Stimulated activated CD4-positive, alpha-beta T cell treated with anti-CD3 and anti-CD28 coated beads, Interleukin-1b, Interleukin-23, amount 100 ng/mL, for 24 hours (primary cell): ENCODE measurements at regions not wholly inside any gene's neighbourhood (a gene's known extent, or its start where the extent isn't known, plus 50 kb on each side); places are given as distances from the start of the nearest gene placed in this dataset.

Source experiments
- DNase-seq, 4 experiments: peaks; one replicate each; pipeline ENCODE4 v3.0.0-alpha.2; 2020; ENCODE audit warnings: low read depth in 4 of 4, low spot score in 1 of 4

DNA sequence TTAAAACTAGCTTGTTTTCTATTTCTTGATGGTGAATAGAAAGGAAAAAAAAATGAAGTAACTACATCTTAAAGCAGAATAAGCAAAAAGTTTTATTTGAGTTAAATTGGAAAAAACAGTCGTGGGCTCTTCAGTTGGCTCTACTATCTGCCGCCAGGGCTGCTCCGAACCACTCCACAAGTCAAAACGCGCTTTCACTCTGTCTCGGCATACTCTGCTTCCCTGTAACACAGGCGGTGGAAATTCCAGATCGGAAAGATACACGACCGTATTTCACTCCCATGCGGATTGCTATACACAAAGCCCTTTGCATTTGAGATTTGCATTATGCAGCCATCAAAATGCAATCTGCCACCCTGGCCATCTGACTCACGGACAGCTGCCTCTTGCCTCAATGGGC lies 505.6 kb downstream of the IRX1 start:
- no peak for DNase-seq

GRCh38 chr5:4104831-4105597 lies 509.4 kb downstream of the IRX1 start:
- DNase-seq: no peak

DNA sequence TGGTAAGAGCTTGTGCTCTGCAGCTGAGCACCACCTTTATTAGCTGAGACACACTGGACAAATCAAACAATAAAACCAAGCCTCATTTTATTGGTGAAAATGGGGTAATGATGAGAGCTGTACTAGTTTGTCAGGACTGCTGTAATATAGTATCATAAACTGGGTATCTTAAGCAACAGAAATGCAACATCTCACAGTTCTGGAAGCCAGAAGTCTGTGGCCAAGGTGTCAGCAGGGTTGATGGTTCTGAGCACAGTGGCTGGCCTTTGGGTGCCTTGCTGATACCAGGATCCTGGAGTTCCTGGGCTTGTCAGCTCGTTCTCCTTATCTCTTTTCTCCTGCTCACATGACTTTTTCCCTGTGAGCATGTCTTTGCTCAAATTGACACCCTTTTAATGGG lies 513.1 kb downstream of the IRX1 start:
- DNase-seq: no peak

DNA sequence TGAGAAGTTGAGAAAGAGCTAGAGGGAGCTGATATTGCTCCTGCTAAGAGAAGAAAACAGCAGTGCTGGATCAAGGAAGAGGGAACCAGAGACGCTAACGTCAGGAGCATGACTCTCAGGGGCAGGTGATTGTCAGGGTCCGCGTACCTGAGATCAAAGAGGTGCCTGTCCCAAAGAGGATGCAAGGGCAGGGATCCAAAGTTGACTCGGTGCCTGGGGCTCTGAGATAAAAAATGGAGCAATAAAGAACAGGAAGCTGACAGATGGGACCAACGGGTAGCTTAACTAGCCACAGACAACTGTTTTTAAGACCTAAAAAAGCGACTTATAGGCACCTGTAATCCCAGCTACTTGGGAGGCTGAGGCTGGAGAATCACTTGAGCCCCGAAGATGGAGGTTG lies 517.8 kb downstream of the IRX1 start:
- no peak for DNase-seq

DNA sequence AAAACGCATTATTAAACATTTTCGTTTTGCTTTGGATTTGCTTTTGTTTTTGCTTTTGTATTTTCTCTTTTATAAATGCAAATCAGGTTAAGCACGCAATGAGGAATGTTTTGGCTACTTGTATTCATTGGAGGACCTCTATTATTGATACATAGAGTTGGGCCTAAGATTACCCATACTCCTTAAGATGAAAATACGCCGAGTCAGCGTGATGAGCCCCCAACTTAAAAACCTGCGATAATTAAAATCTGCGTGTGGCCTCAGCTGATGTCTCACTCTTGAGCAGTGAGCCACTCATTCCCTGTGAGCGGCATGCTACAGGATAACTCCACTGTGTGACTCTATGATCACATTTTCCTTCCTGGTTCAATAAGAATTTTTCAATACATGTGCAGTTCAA lies 518.3 kb downstream of the IRX1 start:
- DNase-seq: no peak

DNA sequence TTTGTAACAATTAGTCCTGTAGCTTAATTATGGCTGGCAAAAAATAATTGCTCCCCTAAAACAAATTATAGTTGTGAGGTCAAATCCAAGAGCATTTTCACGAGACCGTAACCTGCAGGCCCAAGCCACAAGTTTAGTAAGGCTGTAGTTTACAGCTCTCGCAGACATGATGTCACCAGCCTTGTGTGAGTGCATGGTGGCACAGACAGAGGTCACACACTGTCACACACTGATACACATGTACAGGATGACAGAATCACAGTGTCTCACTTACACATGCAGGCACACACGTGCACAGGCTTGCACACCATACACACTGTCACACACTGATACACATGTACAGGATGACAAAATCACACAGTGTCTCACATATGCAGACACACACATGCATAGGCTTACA lies 518.8 kb downstream of the IRX1 start:
- DNase-seq: no peak

DNA sequence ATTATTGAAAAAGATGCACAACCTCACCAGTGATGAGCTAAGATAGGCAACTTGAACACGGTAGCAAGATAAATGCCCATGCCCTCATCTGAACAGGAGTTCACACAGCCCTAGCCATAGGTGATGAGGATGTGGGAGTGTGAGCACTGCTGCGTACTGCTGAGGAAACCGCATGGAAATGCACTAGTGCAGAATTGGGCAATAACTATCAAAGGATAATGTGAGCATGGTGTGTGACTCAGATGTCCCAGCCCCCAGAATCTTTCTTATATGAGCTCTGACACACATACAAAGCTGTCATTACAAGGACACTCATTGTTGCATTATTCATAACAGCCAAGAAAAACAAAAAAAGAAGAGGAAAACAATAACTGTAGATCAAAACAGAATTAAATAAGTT lies 521.2 kb downstream of the IRX1 start:
- DNase-seq: no peak

- no peak for DNase-seq
These were observed 528.8 kb downstream of the IRX1 start for GRCh38 chr5:4124221-4124970.

- DNase-seq: no peak
These were observed 533.4 kb downstream of the IRX1 start for GRCh38 chr5:4128994-4129393.

GRCh38 chr5:4129523-4129922 lies 533.9 kb downstream of the IRX1 start:
- DNase-seq: no peak

GRCh38 chr5:4130819-4131218 lies 535.2 kb downstream of the IRX1 start:
- DNase-seq: no peak

DNA sequence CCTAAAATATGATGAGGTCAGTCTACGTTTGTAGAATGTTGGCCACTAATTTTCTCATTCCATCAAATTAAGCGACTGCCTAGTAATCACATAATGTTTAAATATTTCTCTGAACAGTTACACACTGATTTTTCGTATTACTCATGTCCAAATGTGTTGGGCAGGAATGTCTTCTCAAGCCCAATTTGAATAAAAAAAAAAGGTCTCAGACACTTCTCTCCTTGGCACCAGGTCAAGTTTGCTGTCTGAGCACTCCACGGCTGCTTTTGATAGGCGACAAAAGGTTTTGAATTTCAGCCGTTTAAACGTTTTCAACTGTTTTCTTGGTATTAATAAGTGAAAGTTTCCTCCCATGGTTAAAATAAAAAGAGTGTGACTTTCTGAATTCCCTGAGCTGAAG lies 542.1 kb downstream of the IRX1 start:
- no peak for DNase-seq

DNA sequence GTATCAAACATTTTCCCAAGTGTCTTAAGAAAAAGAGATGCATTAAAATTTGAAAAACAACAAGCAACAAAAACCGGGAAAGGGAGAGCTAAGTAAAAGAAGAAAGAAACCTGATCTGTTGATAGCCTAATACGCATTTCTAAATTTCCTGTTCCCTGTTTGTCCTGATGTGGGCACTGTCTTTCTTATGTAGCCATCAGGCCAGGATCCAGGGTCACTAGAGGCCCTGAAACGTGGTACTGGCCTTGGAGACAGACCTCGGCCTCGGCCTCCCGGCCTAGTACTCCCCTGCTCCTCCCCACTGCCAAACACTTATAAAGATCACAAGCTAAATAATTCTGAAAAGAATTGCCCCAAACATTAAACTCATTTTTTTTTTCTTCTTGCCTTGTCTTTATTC lies 547.2 kb downstream of the IRX1 start:
- no peak for DNase-seq

DNA sequence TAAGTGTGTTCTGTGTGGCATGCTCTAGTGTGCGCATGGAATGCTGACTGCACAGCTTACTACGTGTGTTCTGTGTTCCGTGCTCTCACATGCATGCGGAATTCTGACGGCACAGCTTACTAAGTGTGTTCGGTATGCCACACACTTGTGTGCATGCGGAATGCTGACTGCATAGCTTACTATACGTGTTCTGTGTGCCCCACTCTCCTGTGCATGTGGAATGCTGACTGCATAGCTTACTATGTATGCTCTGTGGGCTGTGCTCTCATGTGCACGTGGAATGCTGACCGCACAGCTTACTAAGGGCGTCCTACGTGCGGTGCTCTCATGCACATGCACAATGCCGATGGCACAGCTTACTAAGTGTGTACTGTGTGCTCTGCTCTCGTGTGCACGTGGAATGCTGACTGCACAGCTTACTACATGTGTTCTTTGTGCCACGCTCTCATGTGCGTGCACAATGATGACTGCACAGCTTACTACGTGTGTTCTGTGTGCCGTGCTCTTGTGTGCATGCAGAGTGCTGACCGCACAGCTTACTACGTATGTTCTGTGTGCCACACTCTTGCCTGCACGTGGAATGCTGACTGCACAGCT lies 548.9 kb downstream of the IRX1 start:
- no peak for DNase-seq

- DNase-seq: no peak
These were observed 549.9 kb downstream of the IRX1 start for GRCh38 chr5:4145511-4145910.

DNA sequence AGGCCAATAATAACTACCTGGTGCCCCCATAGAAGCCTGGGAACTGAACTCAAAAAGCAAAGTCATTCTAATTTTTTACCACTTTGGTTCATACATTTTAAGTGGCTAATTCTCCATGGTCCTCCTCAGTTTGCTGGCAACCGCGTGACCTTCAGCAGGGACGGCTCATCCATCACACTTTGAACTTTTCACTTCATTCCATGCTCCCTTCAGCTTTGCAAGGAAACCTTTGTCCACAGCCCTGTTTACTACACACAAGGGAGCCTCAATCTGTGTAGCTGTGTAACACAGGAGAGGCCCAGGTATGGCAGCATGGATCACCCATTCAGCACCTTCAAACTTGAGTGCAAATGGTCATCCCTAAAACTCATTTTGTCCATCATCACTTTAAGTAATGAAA lies 552.4 kb downstream of the IRX1 start:
- no peak for DNase-seq

DNA sequence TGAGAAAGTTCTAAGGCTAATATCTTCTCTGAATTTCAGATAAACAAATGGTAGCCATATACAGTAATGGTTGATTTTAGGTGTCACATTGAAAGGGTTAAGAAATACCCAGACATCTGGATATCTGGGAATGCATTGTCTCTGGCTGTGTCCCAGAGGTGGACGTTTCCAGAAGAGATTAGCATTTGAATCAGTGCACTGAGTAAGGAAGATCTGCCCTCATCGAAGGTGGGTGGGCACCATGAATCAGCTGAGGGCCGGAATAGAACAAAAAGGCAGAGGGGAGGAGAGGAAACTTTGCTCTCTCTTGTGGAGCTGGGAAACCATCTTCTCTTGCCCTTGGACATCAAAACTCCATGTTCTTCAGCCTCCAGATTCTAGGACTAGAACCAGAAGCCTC lies 554.4 kb downstream of the IRX1 start:
- DNase-seq: no peak

GRCh38 chr5:4156153-4156552 lies 560.5 kb downstream of the IRX1 start:
- DNase-seq: no peak

DNA sequence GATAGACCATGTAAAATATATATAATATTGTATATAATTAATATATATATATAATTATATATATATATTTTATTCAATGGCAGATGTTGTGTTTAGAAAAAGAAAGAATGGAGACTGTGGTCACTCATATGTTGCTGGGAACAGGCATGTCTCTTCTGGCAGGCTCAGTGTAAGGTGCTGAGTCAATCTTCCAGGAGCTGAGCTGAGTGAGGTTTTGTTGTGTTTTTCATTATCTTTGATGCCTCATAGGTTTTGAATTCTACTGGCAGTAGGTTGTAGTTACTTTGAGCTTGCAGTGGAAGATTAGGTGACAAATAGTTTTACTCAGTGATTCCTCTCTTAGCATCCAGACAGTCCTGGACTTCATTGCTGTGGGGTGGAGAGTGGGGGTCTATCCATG lies 561.3 kb downstream of the IRX1 start:
- DNase-seq: no peak

DNA sequence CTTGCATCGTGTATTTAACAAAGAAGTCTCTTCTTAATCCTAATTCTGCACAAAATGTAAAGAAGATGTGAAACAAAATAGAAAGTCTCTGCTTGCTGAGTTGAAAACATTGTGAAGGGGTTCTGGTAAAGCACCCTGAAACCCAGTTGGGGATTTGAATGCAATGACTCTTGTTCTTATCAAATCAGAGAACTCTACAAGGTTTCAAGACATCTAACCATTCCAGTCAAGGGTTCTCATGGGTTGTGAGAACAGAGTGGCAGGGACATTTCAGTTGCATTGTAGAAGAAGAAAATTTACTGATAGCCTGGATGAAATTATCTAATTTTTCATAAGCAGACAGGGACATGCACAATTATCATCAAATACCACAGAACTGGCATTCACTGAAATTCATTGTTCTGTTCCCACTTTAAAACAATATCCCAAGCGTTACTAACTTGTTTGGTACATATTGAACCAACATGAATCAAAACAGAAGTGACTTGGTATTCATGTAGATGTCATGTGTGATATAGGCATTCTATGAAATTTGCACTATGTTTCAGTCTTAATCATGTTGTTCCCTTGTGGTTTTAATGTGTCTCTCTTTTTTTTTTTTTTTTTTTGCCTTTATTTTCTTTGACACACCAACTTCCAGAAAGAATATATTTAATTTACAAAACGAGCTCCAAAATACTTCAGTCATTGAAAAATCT lies 563.3 kb downstream of the IRX1 start:
- no peak for DNase-seq

DNA sequence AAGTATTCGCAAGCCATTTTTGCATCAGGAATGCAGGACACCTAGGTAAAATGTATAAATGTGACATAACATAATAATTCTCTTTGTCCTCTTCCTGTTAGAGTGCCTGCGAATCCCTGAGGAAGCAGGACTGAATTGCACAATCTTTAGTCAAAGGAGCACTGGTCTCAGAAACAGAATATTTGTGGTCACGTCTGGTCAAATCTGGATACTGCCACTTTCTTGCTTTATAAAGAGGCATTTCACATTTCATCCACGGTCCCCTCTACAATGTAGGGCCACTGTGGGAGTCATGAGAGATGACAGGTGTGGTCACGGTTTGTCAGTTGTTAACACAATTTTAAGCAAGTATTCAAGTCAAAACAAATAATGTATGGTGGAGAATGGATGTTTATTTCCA lies 564.0 kb downstream of the IRX1 start:
- DNase-seq: no peak

- no peak for DNase-seq
These were observed 568.5 kb downstream of the IRX1 start for GRCh38 chr5:4164167-4164566.
